Right lobe of liver (tissue), 4 donors: ENCODE measurements at regions not wholly inside any gene's neighbourhood (a gene's known extent, or its start where the extent isn't known, plus 50 kb on each side); places are given as distances from the start of the nearest gene placed in this dataset.

Experiments used
- CTCF ChIP-seq, 4 donors: fragments of 200-600 bp in 3 of 4; fragments of 450-650 bp in 1 of 4; IDR thresholded peaks; one replicate each; pipeline versions ENCODE4 v1.5.1 to v1.8.0; 2016 to 2022; ENCODE audit warnings: antibody characterized with exemption in 4 of 4, mild to moderate bottlenecking in 2 of 4
- POLR2A ChIP-seq: fragments of 450-650 bp; IDR thresholded peaks from one replicate; pipeline ENCODE4 v1.6.1; 2017; ENCODE audit warnings: antibody characterized with exemption, mild to moderate bottlenecking
- donor health status: DM: no; HTN: no; CAD: no.
- donor health status: DM: no; HTN: no; CAD: no.
- donor health status: DM: no; HTN: yes; CAD: no.

DNA sequence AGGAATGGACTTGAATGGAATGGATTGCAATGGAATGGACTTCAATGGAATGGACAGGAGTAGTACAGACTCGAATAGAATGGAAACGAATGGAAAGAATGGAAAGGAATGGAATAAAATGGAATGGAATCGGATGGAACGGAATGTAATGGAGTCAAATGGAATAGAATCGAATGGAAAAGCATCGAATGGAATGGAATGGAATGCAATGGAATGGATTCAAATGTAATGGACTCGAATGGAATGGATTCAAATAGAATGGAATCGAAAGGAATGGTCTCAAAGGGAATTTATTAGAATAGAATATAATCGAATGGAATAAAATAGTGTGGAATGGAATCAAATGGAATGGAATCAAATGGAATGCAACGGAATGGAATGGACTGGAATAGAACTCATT lies 484.9 kb upstream of the WSB1 start:
- TF ChIP-seq CTCF (IDR thresholded peaks at IDR 0.05) (no peak), POLR2A (no peak)
